Dedifferentiated amniotic fluid mesenchymal stem cell (primary cell): ENCODE measurements at regions not wholly inside any gene's neighbourhood (a gene's known extent, or its start where the extent isn't known, plus 50 kb on each side); places are given as distances from the start of the nearest gene placed in this dataset.
"Not testable (repeated sequence)": the region's sequence is repeated elsewhere in the genome, so short reads cannot be mapped to it uniquely, and the experiment has no call there.

Experiments used
- DNase-seq: peaks from one replicate; pipeline ENCODE4 v3.0.0-alpha.2; 2016; ENCODE audit errors: extremely low spot score

DNA sequence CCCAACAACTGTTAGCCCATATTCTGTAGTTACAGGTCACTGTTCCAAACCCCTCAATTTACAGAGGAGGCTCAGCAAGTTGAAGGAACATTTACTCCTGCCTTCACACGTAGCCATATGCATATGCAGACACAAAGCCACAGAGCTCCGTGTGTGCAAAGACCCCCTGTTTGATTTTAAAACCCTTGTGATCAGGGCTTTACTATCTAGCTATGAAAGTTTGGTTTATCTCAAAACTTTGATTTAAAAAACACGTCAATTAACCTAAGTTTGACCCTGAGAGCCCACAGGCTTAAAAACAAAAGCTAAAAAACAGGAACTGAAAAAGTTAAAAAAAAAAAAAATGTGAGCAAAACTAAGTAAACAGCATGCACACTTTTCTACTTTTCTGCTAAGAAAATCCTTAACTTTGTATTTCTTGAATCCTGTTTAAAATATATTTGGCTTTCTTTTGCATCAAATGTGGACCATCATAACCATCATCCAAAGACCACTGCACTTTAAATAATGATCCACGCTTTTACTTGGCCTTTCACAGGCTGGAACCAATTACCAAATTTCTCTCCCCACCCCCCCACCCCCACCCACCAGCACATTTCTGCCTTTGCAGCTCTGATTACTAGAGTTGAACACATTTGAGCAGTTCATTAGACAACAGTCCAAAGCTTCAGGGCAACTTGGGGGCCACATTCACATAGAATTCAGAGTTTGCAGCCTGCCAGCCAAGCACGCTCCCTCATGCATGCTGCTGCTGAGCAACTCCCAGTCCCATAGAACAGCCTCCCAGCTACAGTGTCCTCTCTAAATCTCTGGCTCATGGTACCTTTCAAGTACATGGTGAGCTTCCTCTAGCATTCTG lies 128.8 kb upstream of the MAP3K1 start:
- no peak for DNase-seq

DNA sequence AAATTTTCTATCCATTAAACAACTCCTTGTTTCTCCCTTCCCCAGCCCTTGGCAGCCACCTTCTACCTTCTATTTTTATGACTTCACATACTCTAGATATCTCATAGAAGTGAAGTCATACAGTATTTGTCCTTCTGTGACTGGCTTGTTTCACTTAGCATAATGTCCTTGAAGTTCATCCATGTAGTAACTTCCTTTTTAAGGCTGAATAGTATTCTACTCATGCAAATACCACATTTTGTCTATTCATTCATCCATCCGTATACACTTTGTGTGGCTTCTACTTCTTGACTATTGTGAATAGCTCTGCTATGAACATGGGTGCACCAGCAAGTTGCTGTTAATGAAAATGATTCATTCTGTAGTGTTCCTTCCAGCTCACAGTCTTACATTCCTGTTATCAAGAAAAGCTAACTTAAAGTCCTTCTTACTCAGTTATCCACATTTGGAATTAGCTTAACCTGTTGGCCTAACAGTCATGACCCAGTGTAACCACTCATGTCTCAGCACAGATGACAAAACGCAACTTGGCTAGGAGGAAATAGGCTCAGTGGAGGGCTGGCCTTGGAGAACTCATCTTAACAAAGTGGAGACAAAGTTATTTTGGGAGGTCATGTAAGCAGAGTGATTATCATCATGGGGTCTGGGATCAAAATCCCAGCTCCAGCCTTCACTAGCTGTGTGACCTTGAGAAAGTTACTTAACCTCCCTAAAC lies 129.7 kb upstream of the MAP3K1 start:
- DNase-seq: no peak

DNA sequence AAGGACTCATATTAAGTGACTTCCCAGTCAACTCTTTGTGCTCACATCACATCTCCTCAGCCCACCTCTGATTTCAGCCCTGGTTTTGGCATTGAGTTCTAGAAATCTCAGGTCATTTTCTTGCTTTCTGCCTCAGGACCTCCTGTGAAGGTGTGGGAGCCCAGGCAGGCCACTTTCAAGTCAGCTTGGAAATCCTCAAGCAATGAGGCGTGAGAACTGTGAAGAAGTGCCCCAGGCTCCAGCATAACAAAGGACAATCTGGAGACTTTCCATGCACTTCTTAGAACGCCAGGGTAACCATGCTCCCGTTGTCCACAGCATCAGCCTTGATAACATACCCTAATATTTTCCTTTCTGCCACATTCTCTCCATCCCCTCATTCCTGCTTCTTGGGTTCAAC lies 131.2 kb upstream of the MAP3K1 start:
- no peak for DNase-seq

DNA sequence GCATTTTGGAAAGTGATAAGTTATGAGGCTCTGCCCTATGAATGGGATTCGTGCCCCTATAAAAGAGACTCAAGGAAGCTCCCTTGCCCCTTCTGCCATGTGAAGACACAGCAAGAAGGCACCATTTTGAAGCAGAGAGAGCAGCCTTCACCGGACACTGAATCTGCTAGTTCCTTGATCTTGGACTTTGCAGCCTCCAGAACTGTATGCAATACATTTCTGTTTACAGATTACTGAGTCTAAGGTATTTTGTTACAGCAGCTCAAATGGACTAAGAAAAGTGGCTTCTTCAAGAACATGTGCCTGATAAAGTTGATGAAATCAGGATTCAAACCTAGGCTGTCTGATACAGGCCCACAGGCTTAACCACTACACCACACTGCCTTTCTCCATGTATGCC lies 131.6 kb upstream of the MAP3K1 start:
- DNase-seq: no peak

DNA sequence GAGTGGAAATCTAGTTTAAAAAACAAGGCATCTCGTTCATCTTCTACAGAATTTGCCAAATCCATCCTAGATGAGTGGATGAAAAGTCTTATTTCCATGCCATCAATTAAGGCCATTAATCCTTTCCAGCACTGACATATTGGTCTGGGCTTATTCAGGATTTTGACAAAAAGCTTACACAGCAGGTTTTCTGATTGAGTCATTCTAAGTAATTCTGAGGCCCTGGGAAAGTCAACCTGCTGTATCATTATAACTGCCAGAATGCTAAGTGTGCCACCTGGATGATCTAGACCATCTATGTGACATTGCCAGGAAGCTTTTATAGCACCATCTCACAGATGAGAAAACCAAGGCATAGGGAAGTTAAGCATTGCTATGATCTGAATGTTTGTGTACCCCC lies 132.1 kb upstream of the MAP3K1 start:
- DNase-seq: no peak

DNA sequence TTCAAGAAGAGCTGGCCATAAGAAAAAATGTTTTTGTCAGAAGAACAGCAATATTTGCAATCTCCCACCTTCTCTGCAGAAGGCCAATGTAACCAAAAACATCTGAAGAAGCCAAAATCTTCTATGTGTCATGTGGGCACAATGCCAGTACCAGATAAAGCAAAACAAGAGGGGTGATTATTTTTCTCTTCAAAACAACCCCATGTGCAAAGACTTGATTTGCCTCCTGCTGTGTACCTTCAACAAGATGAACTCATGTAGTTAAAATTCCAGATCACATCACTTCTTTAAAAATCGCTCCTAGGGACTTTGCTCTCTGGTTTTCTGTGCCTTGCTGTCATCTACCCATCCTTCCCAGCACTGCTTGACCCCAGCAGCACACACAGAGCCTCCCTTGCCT lies 134.0 kb upstream of the MAP3K1 start:
- DNase-seq: no peak

DNA sequence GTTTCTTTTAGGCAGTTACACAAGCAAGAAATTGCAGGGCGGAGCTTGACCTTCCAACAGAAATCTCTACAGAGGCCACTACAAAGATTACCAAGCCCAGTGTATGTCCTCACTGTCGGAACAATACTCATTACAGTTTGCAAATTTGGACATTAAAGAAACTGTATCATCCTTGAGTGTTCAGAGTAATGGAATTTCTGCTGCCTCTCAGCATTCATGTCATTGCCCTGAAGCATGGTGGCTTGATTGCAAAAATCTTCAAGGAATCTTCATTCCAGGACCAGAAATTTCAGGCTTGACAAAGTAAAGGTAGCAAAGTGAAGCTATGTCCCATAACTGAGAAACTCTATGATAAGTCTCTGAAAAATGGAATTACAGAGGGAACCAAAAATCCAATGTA lies 134.6 kb upstream of the MAP3K1 start:
- no peak for DNase-seq

DNA sequence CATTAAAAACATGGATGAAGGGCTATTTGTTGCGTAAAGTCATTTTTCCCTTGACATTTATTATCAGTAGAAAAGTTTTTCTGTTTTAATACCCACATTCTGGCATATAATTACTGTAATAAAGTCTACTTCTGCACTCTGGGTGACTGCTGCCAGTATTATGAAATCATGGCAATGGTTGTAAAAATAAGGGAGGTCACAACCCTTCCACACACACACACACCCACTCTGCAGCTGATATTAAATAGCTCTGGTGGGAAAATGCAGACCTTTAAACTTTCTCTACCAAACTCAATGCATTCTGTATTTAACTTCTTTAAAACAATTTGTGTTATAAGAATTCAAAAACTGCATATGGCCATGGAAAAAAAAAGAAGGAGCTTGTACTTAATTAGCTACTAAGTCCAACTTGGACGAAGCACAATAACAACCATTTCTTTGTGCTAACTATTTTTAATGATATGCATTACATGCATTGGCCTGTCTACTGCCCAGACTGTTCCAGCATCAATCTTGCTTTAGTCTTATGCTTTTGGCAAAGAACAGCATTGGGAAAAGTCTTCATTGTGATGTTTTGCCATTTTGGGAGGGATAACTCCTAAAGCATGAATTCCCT lies 137.6 kb upstream of the MAP3K1 start:
- no peak for DNase-seq

DNA sequence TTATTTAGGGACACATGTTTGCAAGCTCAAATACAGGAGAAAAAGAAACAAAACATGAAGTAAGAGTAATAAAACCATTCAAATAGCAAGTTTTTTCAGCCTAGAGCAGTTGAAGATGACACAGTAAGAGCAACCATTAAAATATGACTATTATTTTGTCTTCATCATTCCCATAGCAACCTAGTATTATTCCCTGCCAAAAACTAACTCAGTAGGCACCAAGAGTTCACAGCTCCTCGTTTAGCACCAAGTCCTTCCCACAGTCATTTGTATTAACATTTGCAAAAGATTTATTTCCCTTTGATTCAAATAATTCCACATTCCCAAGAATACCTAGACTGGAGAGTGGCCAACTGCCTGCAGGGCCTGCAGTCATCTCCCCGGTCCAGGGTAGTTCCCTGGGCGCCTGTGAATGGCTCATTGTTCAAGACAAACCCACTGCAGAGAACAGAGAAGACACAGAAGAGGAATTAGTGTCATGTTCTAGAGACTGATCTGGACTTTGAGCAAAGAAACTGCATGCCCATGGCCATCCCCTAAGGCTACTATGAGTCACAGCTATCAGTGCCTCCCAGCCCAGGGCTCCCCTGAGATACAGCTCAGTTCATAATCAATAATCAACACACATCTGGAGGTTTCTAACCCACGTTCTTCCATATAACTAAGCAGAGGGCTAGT lies 139.1 kb upstream of the MAP3K1 start:
- DNase-seq: no peak

DNA sequence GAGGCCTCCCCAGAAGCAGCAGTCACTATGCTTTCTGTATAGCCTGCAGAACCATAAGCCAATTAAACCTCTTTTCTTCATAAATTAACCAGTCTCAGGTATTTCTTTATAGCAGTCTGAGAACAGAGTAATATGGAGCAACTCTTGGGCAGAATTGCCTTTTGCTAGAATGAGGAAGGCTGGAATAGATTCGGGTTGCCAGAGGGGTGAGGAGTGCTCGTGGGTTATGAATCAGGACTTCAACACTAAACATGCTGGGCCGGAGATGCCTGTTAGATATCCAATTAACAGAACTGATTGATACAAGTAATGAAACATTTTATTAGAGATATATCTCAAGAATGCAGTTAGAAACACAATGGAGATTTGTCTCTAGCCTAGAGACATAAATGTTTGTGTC lies 140.9 kb upstream of the MAP3K1 start:
- DNase-seq: no peak

DNA sequence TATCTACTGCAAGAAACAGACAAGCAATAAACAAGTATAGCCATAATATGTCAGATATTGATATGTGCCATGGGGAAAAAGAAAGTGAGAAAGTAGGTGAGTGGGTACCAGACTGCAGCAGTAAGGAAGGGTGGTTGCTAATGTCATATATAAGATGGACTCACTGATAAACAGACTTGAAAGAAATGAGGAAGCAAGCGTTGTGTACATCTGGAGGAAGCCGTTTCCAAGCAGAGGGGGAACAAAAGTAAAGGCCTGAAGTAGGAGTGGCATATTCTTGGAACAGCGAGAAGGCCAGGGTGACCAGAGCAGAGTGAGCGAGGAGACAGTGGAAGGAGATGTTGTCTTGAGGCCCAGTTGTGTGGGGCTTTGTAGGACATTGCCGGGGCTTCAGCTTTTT lies 142.2 kb upstream of the MAP3K1 start:
- DNase-seq: no peak

DNA sequence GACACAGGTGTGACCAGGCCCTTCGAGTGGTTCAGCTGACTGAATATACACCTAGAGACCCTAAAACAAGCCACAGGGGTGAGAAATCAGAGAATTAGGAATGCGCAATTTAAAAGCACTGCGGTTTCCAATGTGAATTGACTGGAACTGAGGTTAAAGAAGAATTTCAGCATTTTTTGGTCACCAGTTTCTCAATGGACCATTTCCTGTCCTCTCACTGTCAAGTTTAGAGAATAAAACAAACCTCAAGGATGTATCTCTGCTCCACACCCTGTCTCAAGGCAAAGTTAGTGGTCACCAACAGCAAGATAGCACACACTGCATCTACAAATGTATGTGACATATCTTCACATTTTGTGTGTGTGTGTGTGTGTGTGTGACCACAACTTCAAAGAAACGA lies 143.8 kb upstream of the MAP3K1 start:
- no peak for DNase-seq

DNA sequence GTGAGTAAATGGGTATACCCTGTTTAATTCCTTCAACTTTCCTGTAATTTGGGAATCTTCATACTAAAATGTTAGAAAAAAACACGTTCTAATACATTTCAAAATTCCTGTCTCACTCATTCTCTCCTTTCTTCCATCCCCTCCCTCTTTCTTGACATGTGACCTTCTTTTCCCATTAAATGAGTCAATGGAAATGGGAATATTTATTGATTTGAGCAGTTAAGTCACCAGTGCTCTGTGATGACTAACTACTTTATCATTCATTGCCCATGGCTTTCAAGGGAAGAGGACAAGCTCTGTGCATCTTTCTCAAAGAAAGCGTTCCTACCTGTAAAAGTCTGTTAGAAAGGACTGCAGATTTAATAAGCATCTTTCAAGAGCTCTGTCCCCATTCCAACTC lies 144.4 kb upstream of the MAP3K1 start:
- DNase-seq: no peak

DNA sequence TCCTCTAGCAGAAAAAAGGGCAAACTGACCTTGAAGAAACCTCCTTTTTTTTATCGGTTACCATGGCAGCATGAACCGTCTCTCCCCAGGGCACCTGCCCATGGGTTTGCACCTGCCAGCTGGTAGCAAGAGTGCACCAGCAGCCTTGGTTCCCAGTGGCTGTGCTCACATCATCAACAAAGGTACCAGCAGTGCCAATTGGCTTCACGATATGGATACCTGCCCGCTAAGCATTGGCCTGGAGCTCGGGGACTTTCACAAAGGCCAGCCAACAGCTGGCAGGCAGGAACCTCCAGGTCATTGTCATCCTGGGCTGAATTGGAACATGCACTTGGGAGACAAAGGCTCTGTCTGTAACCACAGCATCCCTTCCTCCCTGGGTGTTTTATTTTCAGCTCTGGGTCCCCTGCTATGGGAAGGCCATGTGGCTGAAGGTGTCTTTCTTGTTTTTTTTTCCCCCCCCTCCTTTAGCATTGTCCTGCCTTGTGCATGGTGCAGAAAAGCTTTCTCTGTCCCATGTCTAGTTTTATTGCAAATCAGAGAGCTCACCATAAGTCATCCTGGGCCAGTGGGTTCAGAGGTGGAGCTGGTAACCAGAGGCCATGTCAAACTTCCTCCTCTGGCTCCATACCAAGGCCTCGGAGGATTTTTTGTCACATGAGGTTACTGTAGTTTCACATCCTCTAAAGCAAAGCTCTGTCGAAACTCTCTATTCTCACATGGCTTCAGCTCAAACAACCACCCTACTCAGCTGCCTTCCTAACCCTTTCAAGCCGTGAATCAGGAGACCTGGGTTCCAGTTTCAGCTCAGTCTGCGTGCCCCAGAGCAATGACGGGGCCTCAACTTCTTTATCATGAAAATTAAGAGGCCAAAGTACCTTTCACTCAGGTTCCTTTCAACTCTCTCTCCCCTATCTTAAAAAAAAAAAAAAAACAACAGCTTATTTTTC lies 145.5 kb upstream of the MAP3K1 start:
- no peak for DNase-seq

DNA sequence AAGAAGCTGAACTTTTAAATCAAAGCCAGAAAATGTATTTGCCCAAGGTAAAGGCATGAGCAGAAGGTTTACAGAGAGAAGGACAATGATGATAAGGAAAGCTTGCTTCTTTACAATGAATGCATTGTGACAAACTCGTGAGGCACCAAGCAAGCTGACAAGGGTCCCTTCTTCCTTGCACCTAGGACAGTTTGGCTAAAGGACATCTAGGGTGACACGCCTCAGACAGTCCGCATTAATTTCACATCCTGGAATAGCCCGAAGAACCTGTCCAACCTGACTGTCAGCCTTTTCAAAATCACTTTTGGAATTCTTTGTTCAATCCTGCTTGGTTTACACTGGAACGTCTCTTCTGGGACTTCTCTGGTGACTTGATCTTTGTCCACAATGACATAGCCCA lies 146.4 kb upstream of the MAP3K1 start:
- no peak for DNase-seq

DNA sequence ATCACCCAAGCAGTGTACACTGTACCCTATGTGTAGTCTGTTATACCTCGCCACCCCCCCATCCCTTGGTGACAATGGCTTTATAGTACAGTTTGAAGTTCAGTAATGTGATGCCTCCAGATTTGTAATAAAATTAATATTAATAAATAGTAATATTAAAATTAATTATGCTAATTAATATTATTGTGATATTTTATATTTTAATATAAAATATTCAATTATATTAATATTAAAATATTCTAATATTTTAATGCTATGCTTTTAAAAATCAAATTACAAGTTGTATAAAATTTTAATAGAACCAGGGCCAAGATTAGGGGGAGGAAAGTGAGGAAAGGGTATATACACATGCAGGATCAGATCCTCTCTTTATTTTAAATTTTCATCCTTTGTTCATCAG lies 147.7 kb upstream of the MAP3K1 start:
- DNase-seq: no peak

DNA sequence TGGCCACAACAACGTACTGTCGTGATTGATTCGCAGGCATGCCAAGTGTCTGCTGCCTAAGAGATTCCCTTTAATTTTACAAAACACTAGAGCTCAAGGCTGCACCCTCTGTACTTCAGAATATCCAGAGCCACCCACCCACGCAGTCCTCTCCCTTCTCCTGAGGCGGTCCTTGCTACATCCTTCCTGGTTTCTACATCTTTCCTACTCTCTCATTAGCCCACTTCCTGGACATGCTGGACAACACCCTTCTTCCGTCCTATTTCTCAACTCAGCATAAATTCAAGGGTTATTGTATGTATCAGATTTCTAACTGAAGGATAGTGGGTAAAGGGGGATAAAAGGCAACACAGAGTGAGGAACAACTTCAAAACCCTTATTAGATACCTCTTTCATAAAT lies 148.4 kb upstream of the MAP3K1 start:
- no peak for DNase-seq

DNA sequence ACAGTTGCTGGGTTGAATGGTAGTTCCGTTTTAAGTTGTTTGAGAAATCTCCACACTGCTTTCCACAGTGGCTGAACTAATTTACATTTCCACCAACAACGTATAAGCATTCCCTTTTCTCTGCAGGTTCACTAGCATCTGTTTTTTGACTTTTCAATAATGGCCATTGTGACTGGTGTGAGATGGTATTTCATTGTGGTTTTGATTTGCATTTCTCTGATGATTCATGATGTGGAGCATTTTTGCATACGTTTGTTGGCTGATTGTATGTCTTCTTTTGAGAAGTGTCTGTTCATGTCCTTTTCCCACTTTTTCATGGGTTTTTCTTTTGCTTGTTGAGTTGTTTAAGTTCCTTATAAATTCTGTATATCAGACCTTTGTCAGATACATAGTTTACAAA lies 150.2 kb upstream of the MAP3K1 start:
- not testable (repeated sequence) for DNase-seq

DNA sequence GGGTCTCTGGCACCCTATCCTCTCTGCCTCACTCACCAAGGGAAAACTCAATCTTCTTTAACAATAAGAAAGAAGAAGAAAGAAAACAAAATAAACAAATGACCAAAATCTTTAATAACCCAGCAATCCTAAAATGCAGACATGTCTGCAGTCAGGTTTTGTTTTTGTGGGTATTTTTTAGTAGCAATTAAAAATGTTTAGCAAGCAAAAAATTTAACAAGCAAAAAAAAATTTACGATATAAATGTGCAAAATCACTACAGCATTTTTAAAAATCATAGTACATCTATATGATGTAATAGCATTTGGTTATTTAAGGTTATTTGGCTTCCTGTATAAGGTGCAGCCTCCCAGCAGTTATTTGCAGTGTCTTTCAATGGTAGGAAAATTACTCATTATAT lies 151.3 kb upstream of the MAP3K1 start:
- no peak for DNase-seq

DNA sequence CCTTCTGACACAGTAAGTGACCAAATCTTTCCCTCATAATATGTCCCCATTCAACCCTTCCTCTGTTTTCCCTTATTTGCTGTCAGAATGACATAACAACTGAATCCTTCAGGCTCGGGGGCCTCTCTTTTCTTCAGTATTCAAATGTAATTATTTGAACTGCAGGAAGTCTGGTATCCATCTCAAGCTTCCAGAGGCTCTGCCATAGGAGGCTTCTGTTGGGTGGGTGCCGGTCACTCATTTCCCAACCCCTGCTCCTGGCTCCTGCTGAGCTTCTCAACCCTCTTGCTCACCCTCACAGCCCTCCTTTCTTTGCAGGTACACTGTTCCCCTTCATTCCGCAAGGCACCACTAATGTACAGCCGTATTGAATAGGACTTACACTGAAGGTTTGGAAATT lies 151.8 kb upstream of the MAP3K1 start:
- no peak for DNase-seq

DNA sequence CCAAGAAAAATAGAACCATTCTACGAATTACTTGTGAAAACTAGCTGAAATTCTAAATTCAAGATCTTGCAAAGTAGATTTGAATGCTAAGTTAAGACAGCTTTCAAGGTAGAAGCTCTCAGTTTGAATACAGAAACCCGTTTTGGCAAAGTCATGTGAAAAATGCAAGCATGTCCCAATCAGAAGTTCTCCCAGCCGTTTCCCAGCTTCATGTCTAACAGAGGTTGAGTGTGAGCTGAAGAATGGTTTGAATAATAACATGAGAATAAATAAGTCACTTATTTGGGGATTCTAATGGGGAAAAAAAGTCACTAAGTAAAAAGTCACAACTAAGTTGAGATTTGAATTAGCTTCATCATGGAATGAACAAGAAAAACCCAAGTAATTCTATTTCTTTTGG lies 152.5 kb upstream of the MAP3K1 start:
- no peak for DNase-seq
